WTC11 (cell line): ENCODE measurements at regions not wholly inside any gene's neighbourhood (a gene's known extent, or its start where the extent isn't known, plus 50 kb on each side); places are given as distances from the start of the nearest gene placed in this dataset.
"Not testable (repeated sequence)": the region's sequence is repeated elsewhere in the genome, so short reads cannot be mapped to it uniquely, and the experiment has no call there.

ENCODE experiments used
- ATAC-seq: fragments of 200-7000 bp; cut with Tn5 transposase; 2 replicates; pipeline ENCODE4 v1.10.0; 2021; ENCODE audit warnings: mild to moderate bottlenecking, moderate library complexity
- CTCF ChIA-PET: fragments of 300-600 bp; sonication (Branson Sonifier 250); formaldehyde crosslinking; loops from one replicate; lab custom pipeline; 2021; ENCODE audit warnings: antibody characterized with exemption; lab: Charles Lee
- POLR2A ChIA-PET: fragments of 350-600 bp; sonication (Branson Sonifier 250); formaldehyde crosslinking; loops from one replicate; lab custom pipeline; 2021; ENCODE audit warnings: antibody characterized with exemption; lab: Charles Lee
- DNase-seq: peaks from one replicate; pipeline ENCODE4 v3.0.0; 2021; ENCODE audit warnings: low spot score
- H3K27ac Mint-ChIP-seq: 2 replicates; pipeline ENCODE4 v1.8.0; 2021; ENCODE audit warnings: mixed read lengths
- H3K27me3 Mint-ChIP-seq: 2 replicates; pipeline ENCODE4 v1.8.0; 2021; ENCODE audit warnings: low read depth, mild to moderate bottlenecking, moderate library complexity, mixed read lengths
- H3K36me3 Mint-ChIP-seq: 2 replicates; pipeline ENCODE4 v1.8.0; 2021; ENCODE audit warnings: mixed read lengths
- H3K4me1 Mint-ChIP-seq: 2 replicates; pipeline ENCODE4 v1.8.0; 2022; ENCODE audit warnings: mixed read lengths
- H3K4me3 Mint-ChIP-seq: 2 replicates; pipeline ENCODE4 v1.8.0; 2021; ENCODE audit warnings: mild to moderate bottlenecking, moderate library complexity, mixed read lengths
- H3K9me3 Mint-ChIP-seq: 2 replicates; pipeline ENCODE4 v1.8.0; 2021; ENCODE audit warnings: mixed read lengths
- ATF1 ChIP-seq: sonication (generic); formaldehyde crosslinking; IDR thresholded peaks from 2 replicates; pipeline ENCODE4 v1.8.1; 2023; ENCODE audit warnings: mild to moderate bottlenecking, moderate library complexity, missing genetic modification reagents
- CBFB ChIP-seq: sonication (generic); formaldehyde crosslinking; IDR thresholded peaks from 2 replicates; pipeline ENCODE4 v1.8.1; 2022; ENCODE audit warnings: mild to moderate bottlenecking, low read depth, missing genetic modification reagents
- CREM ChIP-seq: sonication (generic); formaldehyde crosslinking; IDR thresholded peaks from 2 replicates; pipeline ENCODE4 v1.8.1; 2022; ENCODE audit warnings: mild to moderate bottlenecking, missing genetic modification reagents, moderate library complexity
- ETV6 ChIP-seq: sonication (generic); formaldehyde crosslinking; IDR thresholded peaks from 2 replicates; pipeline ENCODE4 v1.8.1; 2022; ENCODE audit warnings: mild to moderate bottlenecking, missing genetic modification reagents
- FOXK1 ChIP-seq: sonication (generic); formaldehyde crosslinking; IDR thresholded peaks from 2 replicates; pipeline ENCODE4 v1.8.0; 2022; ENCODE audit warnings: mild to moderate bottlenecking, moderate library complexity, missing genetic modification reagents
- HMGXB4 ChIP-seq: sonication (generic); formaldehyde crosslinking; IDR thresholded peaks from 2 replicates; pipeline ENCODE4 v1.8.1; 2023; ENCODE audit warnings: mild to moderate bottlenecking, moderate library complexity, missing genetic modification reagents
- OVOL2 ChIP-seq: fragments of 250-450 bp; sonication (Bioruptor Pico); IDR thresholded peaks from 2 replicates; pipeline ENCODE4 v1.9.0; 2021; ENCODE audit warnings: mild to moderate bottlenecking, borderline replicate concordance
- SMAD4 ChIP-seq: sonication (generic); formaldehyde crosslinking; IDR thresholded peaks from 2 replicates; pipeline ENCODE4 v1.8.0; 2022; ENCODE audit warnings: mild to moderate bottlenecking, missing genetic modification reagents
- ZNF416 ChIP-seq: fragments of 250-450 bp; sonication (Bioruptor Pico); IDR thresholded peaks from 2 replicates; pipeline ENCODE4 v1.9.0; 2021; ENCODE audit warnings: mild to moderate bottlenecking, inconsistent platforms
- TF ChIP-seq, protein P1 (sequence below): sonication (generic); formaldehyde crosslinking; IDR thresholded peaks from 2 replicates; pipeline ENCODE4 v1.8.0; 2022; ENCODE audit warnings: missing genetic modification reagents
- TF ChIP-seq, protein P2 (sequence below): sonication (generic); formaldehyde crosslinking; IDR thresholded peaks from 2 replicates; pipeline ENCODE4 v1.8.0; 2023; ENCODE audit warnings: mild to moderate bottlenecking, missing genetic modification reagents

GRCh38 chr16:29202025-29202632, 204.4 kb downstream of the NPIPB11 start:
- H3K27ac Mint-ChIP-seq, CTCF ChIA-PET, H3K4me3 Mint-ChIP-seq, H3K36me3 Mint-ChIP-seq, DNase-seq, H3K27me3 Mint-ChIP-seq, ATAC-seq, POLR2A ChIA-PET: not testable (repeated sequence)
- Mint-ChIP-seq H3K9me3 (peaks cover 25% of the 10 kb centered on the region), H3K4me1 (peaks cover 16% of the 10 kb centered on the region)

DNA sequence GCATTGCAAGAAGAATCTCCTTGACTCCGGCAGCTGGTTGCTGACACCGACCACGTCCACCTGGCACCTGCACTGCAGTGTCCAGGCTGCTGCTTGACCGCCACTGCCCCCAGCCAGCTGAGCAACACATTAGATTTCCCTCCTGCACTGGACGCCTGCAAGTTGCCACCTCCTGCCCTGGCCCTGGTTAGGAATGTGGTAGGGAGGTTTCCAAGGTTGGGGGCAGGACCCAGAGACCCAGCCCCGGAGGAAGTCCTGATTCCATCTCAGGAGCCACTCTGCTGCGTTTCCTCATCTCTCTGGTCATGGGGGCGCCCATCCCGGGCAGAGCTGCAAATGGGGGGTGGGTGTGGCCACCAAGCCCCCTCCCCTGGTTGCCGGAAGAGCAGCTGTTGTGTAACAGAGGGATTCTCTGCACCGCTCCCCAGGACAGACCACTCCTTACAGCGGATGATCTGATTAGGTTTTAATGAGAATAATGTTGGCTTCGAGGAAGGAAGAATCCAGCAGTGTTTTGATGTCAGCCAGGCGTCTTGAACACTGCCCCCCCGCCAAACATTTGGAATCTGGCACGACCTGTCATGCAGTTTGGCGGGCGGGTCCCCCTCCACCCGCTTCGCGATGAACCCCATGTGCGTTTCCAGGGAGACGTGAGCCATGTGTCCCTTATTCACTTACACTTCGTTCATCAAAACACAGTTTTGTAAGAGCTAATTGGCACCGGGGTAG, 205.1 kb downstream of the NPIPB11 start:
- not testable (repeated sequence) for H3K36me3 Mint-ChIP-seq, DNase-seq

GRCh38 chr16:29200681-29201080, 205.8 kb downstream of the NPIPB11 start:
- H3K4me3 Mint-ChIP-seq, H3K36me3 Mint-ChIP-seq, CTCF ChIA-PET, ATAC-seq, DNase-seq, POLR2A ChIA-PET, H3K27me3 Mint-ChIP-seq, H3K27ac Mint-ChIP-seq: not testable (repeated sequence)
- Mint-ChIP-seq H3K4me1 (peaks cover 16% of the 10 kb centered on the region), H3K9me3 (peaks cover 13% of the 10 kb centered on the region; the same call in 1 of the 2 replicates)

More for the DNA sequence above, 205.1 kb downstream of the NPIPB11 start:
- H3K9me3 Mint-ChIP-seq, result peaks cover 18% of the 10 kb centered on the region
- H3K4me3 Mint-ChIP-seq, H3K27ac Mint-ChIP-seq, H3K27me3 Mint-ChIP-seq, ATAC-seq, POLR2A ChIA-PET, CTCF ChIA-PET: not testable (repeated sequence)
- H3K4me1 Mint-ChIP-seq, result peaks cover 16% of the 10 kb centered on the region

DNA sequence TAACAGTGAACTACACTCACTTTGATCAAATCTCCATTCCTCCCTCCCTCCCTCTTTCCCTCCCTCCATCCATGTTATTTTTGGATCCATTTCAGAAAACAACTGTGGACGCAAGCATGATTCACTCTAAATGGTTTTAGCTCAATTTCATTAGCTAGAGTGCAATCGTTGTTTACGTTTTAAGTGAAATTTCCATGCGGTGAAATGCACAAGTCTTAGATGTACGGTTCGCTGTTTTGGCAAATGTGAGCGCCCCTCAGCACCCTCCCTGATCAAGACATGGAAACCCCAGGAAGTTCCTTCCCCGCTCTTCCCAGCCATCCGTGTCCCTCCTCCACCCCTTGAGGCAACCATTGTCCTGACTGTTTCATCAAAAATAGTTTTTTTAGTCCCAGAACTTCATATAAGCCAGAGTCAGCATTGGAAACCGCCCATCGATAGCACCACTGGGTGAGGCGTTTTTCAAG, 206.3 kb downstream of the NPIPB11 start:
- H3K27ac Mint-ChIP-seq, H3K36me3 Mint-ChIP-seq, H3K27me3 Mint-ChIP-seq, ATAC-seq, DNase-seq, CTCF ChIA-PET, H3K4me3 Mint-ChIP-seq, POLR2A ChIA-PET: not testable (repeated sequence)
- peaks cover 16% of the 10 kb centered on the region for H3K4me1 Mint-ChIP-seq
- peaks cover 13% of the 10 kb centered on the region; the same call in 1 of the 2 replicates for H3K9me3 Mint-ChIP-seq

DNA sequence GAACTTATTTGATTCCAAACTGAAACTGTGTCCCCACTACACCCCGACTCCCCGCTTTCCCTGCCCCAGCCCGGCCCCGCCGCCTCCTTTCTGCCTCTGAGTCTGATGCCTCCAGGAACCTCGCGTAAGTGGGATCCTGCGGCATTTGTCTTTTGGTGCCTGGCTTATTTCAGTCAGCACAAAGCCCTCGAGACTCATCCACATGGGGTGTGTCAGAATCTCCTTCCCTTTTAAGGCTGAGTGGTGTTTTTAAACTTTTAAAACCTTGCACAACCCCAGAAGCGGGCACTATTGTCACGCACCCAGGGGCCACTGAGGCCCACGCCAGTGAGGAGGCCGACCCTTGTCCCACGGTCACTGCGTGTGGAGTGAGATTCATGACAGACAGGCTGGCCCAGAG, 206.9 kb downstream of the NPIPB11 start:
- not testable (repeated sequence) for H3K4me3 Mint-ChIP-seq, H3K36me3 Mint-ChIP-seq

DNA sequence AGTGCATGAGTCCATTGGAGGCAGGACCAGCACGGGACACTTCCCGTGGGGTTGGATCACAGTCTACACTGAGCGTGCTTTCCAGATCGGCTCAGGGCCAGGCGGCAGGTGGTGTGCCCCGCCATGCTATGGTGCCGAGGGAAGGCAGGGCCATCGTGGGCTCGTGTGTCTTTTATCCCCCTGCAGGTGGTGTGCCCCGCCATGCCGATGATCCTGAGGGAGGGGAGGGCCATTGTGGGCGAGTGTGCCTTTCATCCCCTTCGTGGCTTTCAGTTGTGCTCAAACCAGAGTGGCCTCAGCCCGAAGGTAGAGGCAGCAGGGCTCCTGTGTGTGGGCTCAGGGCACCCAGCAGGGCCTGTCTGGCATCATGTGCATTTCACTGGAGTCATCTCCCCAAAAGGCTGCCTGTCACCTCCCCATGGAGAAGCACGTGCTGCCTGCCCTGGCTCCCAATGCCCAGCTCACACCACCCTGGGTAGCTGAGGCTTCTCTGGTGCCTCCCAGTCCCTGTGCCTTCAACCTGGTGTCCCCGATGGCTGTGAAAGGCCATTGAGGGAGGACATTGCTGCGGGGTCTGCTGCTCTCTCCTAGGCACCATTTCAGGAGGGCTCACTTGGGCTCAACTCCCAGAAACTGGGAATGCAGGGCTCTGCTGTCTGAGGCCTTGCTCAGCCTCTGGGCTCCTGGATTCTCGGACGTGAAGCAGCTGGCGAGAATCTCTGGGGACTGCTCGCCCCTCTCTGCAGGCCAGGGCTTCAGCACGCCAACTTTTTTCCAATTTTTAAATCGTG, 207.6 kb downstream of the NPIPB11 start:
- ATAC-seq (no peak), DNase-seq (no peak)
- H3K4me3 Mint-ChIP-seq, result no peak overlapping the region
- H3K36me3 Mint-ChIP-seq, result no peaks in the 10 kb centered on the region
- CTCF ChIA-PET, result no interaction called here
- H3K27me3 Mint-ChIP-seq, result no peaks in the 10 kb centered on the region; the same call in 1 of the 2 replicates
- no peak overlapping the region for H3K27ac Mint-ChIP-seq
- POLR2A ChIA-PET, result no interaction called here
- peaks cover 16% of the 10 kb centered on the region for H3K4me1 Mint-ChIP-seq
- H3K9me3 Mint-ChIP-seq, result peaks cover 13% of the 10 kb centered on the region; the same call in 1 of the 2 replicates
- TF ChIP-seq OVOL2 (no peak), CREM (CRISPR knock-in tag) (no peak), ETV6 (CRISPR knock-in tag) (no peak), ZNF416 (no peak), CBFB (CRISPR knock-in tag) (no peak), HMGXB4 (no peak), FOXK1 (no peak), ATF1 (CRISPR knock-in tag) (no peak), SMAD4 (CRISPR knock-in tag) (no peak)
- TF ChIP-seq, protein P1, sequence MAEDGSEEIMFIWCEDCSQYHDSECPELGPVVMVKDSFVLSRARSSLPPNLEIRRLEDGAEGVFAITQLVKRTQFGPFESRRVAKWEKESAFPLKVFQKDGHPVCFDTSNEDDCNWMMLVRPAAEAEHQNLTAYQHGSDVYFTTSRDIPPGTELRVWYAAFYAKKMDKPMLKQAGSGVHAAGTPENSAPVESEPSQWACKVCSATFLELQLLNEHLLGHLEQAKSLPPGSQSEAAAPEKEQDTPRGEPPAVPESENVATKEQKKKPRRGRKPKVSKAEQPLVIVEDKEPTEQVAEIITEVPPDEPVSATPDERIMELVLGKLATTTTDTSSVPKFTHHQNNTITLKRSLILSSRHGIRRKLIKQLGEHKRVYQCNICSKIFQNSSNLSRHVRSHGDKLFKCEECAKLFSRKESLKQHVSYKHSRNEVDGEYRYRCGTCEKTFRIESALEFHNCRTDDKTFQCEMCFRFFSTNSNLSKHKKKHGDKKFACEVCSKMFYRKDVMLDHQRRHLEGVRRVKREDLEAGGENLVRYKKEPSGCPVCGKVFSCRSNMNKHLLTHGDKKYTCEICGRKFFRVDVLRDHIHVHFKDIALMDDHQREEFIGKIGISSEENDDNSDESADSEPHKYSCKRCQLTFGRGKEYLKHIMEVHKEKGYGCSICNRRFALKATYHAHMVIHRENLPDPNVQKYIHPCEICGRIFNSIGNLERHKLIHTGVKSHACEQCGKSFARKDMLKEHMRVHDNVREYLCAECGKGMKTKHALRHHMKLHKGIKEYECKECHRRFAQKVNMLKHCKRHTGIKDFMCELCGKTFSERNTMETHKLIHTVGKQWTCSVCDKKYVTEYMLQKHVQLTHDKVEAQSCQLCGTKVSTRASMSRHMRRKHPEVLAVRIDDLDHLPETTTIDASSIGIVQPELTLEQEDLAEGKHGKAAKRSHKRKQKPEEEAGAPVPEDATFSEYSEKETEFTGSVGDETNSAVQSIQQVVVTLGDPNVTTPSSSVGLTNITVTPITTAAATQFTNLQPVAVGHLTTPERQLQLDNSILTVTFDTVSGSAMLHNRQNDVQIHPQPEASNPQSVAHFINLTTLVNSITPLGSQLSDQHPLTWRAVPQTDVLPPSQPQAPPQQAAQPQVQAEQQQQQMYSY (CRISPR knock-in tag), result no peak
- TF ChIP-seq, protein P2, sequence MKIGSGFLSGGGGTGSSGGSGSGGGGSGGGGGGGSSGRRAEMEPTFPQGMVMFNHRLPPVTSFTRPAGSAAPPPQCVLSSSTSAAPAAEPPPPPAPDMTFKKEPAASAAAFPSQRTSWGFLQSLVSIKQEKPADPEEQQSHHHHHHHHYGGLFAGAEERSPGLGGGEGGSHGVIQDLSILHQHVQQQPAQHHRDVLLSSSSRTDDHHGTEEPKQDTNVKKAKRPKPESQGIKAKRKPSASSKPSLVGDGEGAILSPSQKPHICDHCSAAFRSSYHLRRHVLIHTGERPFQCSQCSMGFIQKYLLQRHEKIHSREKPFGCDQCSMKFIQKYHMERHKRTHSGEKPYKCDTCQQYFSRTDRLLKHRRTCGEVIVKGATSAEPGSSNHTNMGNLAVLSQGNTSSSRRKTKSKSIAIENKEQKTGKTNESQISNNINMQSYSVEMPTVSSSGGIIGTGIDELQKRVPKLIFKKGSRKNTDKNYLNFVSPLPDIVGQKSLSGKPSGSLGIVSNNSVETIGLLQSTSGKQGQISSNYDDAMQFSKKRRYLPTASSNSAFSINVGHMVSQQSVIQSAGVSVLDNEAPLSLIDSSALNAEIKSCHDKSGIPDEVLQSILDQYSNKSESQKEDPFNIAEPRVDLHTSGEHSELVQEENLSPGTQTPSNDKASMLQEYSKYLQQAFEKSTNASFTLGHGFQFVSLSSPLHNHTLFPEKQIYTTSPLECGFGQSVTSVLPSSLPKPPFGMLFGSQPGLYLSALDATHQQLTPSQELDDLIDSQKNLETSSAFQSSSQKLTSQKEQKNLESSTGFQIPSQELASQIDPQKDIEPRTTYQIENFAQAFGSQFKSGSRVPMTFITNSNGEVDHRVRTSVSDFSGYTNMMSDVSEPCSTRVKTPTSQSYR (CRISPR knock-in tag), result no peak

More for the DNA sequence above, 206.9 kb downstream of the NPIPB11 start:
- DNase-seq, CTCF ChIA-PET, ATAC-seq, POLR2A ChIA-PET, H3K27me3 Mint-ChIP-seq, H3K27ac Mint-ChIP-seq: not testable (repeated sequence)
- H3K9me3 Mint-ChIP-seq, result peaks cover 13% of the 10 kb centered on the region; the same call in 1 of the 2 replicates
- peaks cover 16% of the 10 kb centered on the region for H3K4me1 Mint-ChIP-seq
